ENCODE measurements at regions not wholly inside any gene's neighbourhood (a gene's known extent, or its start where the extent isn't known, plus 50 kb on each side); places are given as distances from the start of the nearest gene placed in this dataset.
"Not testable (repeated sequence)": the region's sequence is repeated elsewhere in the genome, so short reads cannot be mapped to it uniquely, and the experiment has no call there.

- no peak for DNase-seq
Measured at GRCh38 chr18:78241535-78242253, 737.9 kb upstream of the SALL3 start.

- no peak for DNase-seq
Measured at GRCh38 chr18:78242254-78242643, 737.4 kb upstream of the SALL3 start.

DNA sequence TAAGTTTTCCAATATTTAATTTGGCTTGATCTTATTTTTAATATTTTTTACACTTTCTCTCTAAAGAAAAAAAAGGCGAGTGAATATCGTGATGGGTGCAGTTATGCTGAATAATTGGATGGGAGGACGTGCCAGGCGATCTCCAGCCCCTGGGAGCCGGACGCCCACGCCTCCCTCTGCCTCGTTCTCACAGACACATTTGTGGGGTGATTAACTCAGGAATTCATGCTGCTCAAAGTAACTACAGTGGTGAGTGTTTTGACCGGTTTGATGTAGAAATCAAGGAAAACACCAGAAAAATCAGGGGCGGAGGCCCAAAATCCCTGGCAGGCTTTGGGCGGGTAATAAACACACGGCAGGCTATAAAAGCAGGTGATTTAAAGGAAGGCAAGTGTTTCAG lies 736.8 kb upstream of the SALL3 start:
- DNase-seq, result no peak

DNA sequence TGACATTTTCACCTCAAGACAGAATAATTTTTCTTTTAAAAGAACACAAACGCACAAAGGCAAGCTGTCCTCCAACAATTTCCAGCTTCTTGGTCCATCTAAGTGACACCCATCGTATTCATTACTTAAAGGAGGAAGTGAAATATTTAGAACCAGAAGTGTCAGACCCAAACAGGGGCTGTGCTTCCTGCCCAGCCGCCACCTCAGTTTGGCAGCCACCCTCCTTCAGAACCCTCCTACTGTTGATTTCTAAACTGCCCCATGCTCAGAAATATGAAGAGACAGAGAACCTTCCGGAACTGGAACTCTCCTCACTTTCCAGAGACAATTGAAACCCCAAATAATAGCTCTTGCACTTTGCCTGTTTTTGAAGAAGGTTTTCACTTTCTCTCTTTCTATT lies 734.8 kb upstream of the SALL3 start:
- DNase-seq, result peak in 1 of 2 donors; percentile 10

GRCh38 chr18:78245451-78245850 lies 734.2 kb upstream of the SALL3 start:
- peak in 1 of 2 donors; percentile 4 for DNase-seq

DNA sequence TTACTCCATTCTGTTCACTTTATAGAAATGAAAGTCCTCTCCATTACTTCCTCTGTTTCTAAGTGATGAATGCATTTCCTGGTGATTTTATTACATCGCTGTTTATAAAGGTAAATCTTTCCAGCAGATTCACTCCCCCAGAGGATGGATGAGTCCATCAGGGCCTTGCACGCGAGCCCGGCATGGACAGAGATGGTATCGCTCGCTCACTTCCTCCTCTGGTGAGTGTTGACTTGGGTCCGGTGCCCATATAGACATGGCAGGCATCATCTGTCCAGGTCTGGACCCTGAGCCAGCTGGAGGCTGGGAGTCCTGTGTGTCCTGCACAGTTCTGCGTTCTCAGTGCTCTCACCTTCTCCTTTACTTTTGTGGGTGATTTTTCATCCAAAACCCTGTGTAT lies 733.6 kb upstream of the SALL3 start:
- no peak for DNase-seq

- no peak for DNase-seq
Measured at GRCh38 chr18:78246588-78246987, 733.0 kb upstream of the SALL3 start.

DNA sequence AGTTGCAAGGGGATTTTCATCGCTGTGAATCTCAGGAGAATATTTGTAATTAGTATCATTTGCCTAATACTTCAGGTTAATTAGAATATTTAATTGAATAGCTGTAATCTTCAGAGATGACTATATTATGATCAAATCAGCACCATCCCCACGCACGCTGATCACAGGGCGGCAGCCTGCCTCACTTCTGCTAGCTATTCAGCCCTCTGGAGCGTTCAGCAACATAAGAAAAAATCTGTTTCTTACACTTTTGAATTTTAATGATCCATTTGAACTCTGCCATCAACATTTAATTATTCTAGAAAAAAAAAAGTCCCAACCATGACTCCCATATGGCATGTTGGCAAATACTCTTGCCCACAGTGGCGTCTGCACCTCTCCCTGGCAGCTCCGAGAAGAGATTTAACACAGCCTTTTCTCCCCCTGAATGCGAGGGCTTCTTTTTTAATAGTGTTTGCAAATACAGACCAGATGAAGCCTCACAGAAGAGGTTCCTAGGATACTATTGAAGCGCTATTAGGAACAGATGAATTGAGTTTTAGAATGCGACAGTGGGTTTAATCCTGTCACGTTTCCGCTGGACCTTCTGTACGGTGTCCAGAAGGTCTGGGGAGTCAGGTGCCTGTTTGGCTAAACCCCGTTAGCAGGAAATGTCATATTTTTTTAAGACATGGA lies 731.9 kb upstream of the SALL3 start:
- no peak for DNase-seq

DNA sequence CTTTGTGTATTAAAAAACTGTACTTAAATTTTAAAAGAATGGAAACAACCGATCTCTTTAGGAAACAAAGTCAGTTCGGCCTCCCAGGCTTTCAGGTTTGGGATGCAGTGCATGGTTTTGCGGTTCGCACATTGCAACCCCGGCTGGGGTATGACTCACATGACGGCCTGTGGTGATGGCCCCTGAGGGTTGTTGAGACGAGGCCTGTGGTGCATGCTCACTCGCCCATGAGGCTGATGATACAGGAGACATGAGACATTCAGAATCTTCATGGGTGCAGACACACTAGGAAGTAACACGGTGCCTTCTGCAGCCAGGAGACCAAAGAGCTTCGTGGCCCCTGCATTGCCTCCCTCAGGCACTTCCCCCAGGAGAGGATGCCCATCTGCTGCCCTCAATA lies 724.6 kb upstream of the SALL3 start:
- DNase-seq, result no peak

- no peak for DNase-seq
Measured at GRCh38 chr18:78268226-78268988, 711.2 kb upstream of the SALL3 start.

GRCh38 chr18:78271790-78272189 lies 707.8 kb upstream of the SALL3 start:
- DNase-seq, result no peak

DNA sequence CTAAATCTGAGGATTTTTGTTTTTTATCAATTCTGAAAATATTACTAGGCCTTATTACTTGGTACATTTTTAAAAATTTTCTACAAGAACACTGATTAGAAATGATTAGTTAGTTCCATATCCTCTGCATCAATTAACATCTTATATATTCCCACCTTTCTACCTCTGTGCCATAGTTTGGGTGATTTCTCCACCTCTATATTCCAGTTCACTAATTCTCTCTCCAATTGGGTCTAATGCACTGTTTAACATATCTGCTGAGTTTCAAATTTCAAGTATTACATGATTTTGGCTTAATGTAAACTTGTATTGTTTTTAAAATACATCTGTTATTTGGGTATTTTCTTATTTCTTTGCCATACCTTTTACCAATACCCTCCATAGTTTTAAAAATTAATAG lies 705.7 kb upstream of the SALL3 start:
- no peak for DNase-seq

- not testable (repeated sequence) for DNase-seq
Measured at GRCh38 chr18:78283425-78283824, 696.2 kb upstream of the SALL3 start.

DNA sequence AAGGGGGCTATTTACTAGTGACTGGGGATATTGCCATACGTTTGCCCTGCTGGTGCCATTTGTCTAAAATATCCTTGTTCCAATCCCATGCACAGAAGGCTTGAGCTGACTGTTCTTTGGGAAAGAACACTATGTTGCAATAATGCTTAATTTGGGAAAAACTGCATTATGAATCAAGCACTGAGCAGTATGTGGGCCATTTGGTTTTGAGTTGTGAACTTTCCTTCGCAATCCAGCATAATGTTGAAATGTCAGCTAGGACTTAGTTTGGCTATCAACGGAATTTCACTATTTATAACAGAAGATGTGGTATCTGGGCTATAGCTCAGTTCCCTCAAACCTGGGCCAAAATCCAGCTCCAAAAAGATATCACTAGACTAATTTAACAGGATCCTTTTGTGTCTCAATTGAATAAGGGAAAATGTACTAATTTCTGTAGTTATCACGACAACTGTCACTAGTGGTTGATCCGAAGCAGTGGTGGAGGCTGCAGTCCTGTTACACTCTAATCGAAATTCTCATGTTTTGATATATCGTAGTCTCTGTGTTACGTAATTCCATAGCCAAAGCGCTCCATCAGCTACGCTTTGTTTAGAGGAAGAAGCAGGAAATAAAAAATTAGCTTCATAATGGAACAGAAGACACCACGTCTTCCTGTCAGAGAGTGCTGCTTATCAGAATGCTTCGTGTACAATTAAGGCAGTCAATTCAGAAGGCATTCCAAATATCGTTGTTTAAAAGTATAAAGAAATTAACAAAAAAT lies 686.8 kb upstream of the SALL3 start:
- DNase-seq, result no peak

DNA sequence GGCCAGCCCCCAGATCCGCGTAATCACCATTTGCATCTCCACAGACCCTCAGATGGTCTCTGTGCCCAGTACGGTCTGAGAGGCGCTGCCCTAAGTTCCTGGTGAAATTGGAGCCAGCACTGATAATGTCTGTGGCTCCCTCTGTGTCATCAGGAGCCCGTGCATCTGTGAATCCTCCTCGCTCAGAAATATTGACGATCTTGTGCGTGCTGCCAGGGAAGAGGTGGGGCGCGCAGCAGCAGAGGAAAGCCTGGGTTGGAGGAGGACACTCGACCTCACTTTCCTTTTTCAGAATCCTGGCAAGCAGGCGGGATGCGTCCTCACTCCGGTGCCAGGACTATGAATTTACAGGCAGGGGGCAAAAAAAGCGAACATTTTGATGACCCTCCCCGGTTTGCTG lies 686.1 kb upstream of the SALL3 start:
- DNase-seq, result no peak

DNA sequence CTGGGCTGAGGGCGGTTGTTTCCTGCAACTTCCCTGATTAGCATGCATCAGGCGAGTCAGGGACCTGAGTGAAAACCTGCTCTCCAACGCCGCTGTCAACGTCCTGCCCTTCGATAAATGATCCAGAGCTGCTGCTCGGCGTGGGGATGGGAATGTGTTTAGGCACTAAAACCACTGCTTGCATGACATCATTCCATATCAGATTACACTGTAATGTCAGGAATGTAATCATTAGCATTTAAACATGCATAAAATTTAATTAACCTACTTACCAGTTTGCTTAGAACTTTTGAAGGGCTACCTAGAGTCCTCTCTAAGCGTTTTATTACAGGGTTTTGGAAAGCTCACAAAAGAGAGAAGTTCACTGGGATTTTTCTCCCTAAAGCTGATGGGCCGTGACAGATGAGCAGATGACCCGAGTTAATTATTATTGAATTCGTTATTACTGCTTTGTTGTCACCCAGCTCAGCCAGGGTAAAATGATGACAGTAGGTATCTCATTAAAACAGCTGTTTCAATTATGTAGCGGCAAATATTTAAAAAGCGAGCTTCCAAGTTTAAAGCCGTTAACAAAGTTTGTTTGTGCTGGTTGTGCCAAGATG lies 685.6 kb upstream of the SALL3 start:
- no peak for DNase-seq

GRCh38 chr18:78295262-78295661 lies 684.4 kb upstream of the SALL3 start:
- DNase-seq, result no peak

- no peak for DNase-seq
Measured at GRCh38 chr18:78296166-78296565, 683.5 kb upstream of the SALL3 start.

GRCh38 chr18:78297048-78297447 lies 682.6 kb upstream of the SALL3 start:
- DNase-seq, result no peak

DNA sequence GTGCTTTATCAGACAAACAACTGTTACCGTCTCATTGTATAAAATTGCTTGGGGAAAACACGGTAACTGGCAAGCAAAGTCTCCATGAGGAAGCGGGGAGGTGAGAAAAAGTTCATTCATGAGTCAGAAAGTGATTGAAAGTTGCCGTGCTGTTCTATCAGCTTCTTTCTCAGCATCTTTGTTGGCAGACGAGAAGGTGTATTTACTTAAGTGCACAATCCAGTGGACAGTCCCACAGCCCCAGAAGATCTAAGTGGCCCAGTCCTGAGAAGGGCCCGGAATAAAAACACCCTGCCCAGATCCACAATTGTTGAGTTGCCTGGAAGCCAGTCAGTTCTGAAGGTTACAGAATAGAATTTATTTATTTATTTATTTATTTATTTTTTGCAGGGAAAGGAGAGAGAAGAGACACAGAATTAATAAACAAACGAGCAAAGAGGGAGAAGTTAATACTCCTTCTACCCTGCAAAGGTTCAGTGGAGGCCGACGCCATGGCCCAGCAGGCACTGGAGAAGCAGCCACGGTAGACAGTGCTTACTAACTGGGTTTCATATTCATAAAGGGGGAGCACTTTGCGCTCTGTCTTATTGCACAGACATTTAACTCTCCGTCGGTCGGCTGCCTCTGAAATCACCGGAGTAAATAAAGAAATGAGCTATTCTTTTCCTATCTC lies 676.0 kb upstream of the SALL3 start:
- no peak for DNase-seq

DNA sequence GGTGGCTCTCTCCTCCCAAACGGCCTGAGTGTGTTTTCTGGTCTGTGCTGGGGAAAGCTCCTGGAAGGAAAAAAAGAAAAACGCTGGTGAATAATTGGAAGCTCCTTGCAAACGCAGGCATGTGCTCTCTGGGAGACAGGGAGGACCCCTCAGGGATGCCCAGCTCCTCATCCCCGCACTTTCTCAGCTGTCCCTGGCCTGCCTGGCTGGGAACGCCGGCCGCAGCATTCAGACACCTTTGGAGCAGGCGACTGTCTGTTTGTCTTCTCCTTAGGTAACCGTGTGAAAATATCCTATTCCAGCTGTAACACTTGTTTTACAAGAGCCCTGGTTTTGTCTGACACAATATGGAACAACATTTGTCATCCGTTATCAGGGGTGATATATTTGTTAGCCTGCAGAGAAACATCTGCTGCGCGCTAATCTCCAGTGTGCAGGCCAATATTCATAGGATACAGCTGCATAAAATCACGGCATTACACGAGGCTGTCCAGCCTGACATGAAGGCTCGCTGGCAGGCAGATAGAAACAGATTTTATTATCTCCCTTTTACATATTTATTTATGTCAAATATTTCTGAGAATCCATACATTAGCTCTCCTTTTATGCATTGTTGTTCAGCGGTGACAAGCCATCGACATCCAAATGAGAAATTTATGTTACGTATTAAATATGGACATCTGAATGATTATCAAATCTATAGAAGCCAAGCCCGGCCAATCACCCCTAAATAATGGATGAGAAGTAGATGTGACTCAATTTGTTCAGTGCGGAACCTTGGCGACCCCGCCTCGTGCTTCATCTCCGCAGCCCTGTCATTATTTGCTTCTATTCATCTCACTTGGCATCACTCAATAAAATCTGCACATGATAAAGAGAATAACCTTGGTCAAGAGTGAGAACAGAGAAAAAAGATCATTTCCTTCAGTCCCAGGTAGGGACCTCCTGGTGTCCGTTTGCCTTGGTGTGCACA lies 675.1 kb upstream of the SALL3 start:
- DNase-seq, result no peak

All from hippocampal formation (tissue), 2 donors.